ENCODE measurements at regions not wholly inside any gene's neighbourhood (a gene's known extent, or its start where the extent isn't known, plus 50 kb on each side); places are given as distances from the start of the nearest gene placed in this dataset.
"Not testable (repeated sequence)": the region's sequence is repeated elsewhere in the genome, so short reads cannot be mapped to it uniquely, and the experiment has no call there.

DNA sequence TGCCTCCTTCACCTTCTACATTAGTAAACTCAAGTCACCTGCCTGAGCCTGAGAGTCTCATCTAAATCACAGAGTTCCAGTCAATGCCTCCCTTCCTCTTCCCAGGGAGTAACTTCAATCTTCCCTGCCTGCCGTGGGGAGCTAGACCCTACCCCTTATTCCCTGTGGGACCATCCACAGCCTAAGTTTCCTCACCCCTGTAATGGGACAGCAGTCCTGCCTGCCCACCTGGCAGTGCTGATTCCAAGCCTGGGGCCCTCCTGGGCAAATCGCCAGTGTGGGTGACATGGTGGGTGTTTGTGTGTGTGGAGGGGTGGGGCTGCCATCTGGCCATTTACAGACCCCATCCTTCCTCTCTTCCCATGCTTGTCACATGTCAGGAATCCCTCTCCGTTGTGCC is 258.6 kb downstream of the ANKRD30B start:
- TF ChIP-seq, protein P1, sequence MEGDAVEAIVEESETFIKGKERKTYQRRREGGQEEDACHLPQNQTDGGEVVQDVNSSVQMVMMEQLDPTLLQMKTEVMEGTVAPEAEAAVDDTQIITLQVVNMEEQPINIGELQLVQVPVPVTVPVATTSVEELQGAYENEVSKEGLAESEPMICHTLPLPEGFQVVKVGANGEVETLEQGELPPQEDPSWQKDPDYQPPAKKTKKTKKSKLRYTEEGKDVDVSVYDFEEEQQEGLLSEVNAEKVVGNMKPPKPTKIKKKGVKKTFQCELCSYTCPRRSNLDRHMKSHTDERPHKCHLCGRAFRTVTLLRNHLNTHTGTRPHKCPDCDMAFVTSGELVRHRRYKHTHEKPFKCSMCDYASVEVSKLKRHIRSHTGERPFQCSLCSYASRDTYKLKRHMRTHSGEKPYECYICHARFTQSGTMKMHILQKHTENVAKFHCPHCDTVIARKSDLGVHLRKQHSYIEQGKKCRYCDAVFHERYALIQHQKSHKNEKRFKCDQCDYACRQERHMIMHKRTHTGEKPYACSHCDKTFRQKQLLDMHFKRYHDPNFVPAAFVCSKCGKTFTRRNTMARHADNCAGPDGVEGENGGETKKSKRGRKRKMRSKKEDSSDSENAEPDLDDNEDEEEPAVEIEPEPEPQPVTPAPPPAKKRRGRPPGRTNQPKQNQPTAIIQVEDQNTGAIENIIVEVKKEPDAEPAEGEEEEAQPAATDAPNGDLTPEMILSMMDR (IDR thresholded peaks at IDR 0.05): not testable (repeated sequence)
- TF ChIP-seq POLR2A (IDR thresholded peaks at IDR 0.05): not testable (repeated sequence)

Data from Peyer's patch (tissue), 4 donors.